GM19043 (cell line): ENCODE measurements at regions not wholly inside any gene's neighbourhood (a gene's known extent, or its start where the extent isn't known, plus 50 kb on each side); places are given as distances from the start of the nearest gene placed in this dataset.

Source experiments
- ATAC-seq: cut with Tn5 transposase; IDR thresholded peaks from one replicate; pipeline ENCODE4 v1.9.1; 2021; ENCODE audit warnings: low read depth; ENCODE audit not compliant: unreplicated experiment

DNA sequence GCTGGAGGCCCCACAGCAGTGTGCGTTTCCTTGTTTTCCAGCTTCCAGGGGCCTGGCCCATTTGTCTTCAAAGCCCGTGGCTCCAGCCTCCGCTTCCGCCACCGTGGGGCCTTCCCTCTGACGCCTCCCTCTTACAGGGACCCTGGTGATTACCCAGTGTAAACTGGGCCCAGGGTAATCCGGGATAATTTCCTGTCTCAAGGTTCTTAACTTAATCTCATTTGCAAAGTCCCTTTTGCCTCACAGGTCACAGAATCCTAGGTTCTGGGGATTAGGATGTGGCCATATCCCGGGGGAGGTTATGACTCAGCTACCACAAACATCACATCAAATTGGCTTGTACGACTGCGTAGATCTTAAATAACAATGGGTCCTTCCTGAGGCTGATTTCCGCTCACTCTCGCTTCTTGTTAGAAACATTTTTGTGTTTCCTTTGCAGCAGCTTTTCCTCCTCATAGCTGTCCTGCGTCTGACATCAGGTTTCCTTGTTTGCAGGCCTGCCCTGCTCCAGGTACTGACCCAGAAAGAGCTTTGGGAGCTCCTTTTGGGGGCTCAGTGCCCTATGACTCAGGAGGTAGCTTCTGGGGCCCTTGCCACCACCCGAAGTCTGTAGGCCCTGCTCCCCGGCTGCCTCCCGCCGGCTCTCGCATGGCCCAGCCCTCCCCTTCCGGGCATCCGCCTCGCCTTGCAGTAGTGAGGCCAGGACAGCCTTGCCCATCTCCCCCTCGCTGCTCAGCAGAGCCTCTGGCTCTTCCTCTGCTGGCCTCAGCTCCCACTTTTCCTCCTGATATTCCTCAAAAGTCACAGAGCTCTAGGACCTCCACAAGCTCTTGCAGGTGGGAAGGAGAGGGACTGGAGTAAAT, 100.5 kb downstream of the ERMARD start:
- no peak for ATAC-seq

DNA sequence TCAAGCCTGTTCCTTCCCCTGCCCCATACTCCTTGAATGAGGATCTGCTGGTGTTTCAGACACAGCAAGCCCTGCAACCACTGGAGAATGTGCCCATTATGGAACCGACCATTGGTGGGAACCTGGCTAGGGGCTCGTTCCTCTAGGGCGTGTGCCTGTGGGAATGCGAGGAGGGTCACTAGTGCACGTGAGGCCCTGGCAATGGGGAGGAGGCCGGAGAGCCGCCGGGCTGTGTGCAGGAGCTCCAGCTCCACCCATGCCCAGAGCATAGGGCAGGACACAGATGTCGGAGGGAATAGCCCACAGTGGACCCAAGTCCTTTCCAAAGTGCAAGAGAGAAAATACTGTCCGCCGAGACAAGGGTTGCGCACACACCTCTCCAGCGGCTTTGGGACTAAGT, 99.3 kb downstream of the ERMARD start:
- no peak for ATAC-seq

DNA sequence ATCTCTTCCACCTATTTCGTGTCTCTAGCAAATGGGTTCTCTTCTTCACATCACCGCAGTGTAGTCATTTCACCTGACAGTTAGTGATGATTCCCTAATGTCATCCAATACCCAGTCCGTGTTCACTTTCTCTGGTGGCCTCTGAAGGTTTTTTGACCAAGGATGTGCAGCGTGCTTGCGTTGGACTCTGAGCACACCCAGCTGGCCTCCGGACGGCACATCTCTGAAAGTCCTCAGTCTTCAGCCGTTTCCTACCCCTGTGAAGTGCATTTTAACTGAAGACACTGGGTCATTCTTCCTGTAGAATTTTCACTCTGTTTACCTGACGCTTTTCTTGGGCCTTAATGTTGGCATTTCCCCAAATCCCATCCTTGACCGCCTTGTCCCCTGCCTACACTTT, 98.7 kb downstream of the ERMARD start:
- no peak for ATAC-seq

DNA sequence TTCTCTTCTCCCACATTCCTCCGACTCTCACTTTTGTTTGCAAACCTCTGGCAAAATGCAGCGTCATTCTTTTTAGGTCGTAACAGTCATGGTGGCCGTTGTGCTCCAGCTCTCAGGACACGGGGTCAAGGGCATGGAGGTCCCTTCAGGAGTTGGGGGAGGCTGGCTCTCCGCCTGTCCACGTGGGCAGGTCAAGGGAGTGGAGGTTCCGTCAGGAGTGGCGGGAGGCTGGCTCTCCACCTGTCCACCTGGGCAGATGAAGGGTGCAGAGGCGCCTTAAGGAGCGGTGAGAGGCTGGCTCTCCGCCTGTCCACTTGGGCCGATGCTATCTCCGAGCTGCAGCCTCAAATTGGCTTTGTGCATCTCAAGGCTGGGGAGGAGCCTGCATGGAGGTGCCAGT, 98.0 kb downstream of the ERMARD start:
- ATAC-seq: no peak

DNA sequence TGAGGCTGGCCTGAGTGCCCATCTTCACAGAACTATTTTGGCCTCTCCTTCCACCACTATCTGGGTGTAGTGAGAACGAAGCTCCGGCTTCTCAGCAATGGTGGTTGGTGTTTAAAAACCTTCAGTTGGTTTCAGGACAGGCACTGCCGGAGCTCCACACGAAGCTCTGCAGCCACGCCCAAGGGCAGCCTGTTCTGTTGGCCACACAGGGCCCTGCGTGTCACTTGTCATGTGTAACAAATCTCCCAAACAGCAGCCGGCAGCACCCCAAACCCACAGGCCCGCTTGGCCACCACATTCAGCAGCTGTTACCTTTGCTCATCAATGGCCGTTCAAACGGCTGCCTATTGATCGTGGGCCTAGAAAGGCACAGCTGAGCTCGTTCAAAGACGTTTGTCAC, 97.5 kb downstream of the ERMARD start:
- no peak for ATAC-seq

DNA sequence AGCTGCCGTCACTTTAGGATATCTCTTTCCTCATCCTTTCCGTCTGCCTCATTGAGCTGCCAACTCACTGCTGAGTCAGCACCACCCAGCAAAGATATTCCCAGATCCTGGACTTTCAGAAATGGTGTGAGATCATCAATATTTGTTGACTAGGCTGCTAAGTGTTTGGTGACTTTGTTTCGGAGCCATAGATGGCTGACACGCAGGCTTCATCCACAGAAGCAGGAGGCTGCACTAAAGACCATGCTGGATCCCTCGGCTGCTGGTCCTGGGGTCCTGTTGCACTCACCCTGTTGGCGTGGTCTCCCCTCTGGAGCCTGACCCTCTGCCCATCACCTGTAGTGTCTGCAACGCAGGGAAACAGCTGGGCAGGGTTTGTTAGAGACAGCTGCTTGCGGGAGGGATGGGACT, 96.5 kb downstream of the ERMARD start:
- no peak for ATAC-seq

DNA sequence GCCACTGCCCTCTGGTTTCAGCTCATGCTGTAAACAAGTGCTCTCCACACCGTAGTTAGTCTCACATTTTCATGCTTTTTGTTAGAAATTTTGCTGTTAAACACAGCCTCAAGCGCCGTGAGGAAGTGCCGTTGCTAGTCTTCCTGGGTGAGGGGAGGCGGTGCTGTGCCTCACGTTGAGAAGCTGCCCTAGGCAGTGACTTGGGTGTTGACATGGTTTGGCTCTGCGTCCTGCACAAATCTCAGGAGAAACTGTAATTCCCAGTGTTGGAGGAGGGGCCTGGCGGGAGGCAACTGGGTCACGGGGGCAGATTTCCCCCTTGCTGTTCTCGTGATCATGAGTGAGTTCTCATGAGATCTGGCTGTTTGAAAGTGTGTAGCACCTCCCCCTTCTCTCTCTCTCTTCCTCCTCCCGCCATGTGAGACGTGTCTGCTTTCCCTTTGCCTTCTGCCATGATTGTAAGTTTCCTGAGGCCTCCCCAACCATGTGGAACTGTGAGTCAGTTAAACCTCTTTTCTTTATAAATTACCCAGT, 95.8 kb downstream of the ERMARD start:
- ATAC-seq: no peak

DNA sequence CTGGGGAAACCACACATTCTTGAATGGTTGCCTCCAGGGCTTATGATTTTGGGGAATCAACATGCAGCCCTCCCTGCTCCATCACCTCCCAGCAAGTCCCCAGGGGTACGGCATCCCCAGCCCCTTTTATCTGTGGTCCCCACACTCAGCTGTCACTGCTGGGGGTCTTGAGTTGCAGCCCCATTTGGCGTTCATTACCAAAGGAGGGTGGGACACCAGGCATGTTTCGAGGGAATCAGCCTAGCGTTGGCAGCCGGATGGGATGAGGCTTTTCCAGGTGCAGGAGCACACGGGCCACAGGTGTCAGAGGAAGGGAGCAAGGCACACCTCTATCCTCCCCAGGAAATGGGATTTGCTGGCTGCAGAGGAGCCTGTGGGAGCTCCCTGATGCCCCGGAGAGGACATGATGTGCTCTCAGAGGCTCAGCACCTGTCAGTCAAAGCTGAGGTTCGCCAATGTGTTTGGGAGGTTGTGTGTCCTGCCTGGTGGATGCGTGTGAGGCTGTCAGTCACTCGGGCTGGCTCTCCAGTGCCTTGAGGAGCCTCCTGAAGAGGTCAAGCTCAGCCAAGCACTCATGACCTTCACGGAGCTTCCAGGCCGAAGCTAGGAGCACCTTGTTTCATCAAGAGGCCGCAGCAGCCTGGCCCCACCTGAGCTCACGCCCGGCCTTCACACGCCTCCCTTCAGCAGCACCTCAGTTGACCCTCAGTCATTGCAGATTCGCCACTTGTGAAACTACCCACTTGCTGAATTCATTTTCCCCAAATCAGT, 95.0 kb downstream of the ERMARD start:
- ATAC-seq: no peak

DNA sequence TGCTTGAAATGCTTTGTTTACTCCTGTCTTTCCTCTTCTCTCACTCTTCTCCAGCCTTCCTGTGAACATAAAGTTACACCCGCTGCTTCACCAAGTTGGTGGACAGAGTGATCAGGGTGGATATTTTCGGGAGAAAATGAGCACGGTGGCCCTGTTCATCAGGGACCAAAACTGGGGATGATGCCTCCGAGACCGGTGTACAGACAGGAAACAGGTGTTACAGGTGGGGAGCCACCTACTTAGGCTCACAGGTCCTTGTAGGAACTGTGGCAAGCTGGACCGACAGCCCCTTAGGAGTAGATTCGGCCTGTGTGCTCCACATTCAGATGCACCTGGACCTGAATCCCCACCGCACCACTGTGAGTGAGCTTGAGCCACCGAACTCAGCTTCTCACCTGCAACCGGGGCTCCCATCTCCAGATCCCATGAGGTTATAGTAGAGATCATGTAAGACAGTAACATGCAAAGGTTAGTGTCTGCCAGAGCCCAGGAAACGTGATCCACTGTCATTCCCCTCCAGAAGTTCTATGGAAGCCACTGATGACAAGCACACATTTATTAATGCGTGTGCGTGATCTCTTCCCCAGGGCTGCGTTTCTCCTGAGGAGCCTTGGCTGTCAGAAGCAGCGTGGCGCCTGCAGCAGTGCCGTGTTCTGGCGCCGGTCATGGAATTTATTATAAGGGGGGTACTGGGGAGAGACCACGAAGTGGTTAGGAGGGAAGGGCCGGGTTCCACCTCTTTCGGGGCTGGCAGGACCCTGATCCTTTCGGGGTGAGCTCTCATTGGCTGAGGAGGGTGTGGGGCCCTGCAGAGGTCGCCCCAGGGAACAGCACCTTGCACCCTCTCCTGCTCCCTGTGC, 94.2 kb downstream of the ERMARD start:
- ATAC-seq: no peak

DNA sequence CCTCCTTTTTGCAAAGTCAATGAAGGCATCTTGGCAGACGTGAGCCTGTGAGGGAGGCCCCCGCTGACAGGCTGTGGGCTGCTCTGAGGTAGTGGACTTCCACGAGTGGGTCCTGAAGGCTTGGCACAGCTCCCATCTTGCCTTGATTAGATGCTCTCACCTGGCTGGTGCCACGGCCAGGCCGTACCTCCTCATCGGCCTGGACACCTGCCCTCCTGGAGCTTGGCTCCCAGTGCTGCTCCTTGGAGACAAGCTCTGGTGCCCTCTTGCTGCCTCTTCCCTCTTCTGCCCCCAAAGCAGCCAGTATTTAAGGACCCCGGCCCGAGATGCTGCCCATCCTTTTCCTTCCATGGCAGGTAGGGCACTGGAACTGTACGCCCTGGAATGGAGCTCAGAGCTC, 93.5 kb downstream of the ERMARD start:
- no peak for ATAC-seq

DNA sequence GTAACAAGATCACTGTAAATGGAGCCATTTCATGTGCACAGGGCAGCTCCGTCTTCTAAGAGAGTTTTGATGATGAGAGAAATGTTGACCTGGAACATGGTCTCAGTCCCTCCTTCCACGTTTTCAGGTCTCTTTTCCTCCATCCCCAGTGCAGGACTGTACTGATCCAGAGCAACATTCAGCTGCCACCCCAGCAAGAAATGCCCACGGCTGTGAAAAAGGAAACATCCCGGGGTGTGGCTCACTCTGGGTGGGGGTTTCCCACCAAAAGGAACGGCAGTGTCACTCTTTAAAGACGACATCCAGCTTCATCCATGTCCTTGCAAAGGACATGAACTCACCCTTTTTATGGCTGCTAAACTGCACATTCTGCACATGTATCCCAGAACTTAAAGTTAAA, 92.6 kb downstream of the ERMARD start:
- no peak for ATAC-seq

DNA sequence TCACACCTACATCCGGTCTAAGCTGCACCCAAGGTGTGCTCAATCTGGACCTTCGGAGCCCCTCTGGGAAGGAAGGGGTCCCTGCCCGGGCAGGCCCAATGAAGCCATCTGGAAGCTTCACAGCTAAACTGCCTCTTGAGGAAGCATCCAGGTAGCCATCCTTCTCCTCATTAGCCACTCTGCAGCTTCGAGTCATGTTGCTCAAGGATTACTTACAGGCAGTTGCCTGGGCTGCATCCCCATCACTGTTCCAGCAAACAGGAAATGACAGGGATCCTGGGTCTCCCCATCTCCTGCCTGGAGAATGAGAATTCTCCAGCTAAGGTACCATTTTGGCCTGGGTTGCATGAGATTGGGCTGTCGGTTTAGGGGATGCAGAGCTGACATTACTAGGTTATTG, 91.7 kb downstream of the ERMARD start:
- no peak for ATAC-seq

DNA sequence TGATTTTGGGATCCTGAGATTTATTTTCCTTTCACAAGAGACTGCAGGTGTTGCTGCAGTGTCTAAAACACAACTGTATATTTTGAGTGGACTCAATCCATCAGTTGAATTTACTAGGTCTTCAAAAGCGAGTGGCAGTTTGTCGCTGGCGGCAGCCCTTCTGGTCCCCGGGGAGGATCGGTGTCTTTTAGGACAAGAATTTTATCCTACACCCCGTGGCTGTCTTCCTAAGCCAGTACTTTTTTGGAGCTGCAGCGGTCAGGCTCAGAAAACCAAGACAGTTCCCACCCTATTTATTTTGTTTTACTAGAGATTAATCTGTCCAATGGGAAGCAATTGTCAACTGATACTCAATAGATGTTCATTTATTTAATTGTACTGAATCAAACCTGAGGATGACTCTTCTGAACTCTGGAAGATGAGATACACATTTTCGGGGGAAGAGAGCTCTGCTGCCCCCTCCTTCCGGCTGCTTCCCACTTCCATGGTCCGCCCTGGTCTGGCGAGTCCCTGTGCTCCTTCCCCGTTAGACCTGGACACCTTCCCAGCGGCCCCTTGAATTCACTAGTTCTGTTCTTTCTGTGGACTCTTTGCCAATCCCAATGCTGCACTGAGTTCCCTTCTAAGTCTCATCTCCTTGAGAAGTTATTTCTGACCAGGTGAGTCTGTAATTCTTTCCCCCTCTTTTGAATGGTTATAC, 90.6 kb downstream of the ERMARD start:
- no peak for ATAC-seq

DNA sequence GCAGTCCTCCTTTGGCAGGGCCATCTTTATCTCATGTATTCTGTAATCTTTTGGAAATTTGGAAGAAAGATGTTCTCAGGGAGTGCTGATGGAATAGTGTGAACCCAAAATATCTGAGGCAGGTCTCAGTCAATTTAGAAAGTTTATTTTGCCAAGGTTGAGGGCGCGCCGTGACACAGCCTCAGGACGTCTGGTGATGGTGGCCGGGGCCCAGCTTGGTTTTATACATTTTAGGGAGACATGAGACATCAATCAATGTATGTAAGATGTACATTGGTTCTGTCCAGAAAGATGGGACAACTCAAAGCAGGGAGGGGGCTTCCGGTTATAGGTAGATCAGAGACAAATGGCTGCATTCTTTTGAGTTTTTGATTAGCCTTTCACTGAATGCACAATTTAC, 89.8 kb downstream of the ERMARD start:
- ATAC-seq: no peak

DNA sequence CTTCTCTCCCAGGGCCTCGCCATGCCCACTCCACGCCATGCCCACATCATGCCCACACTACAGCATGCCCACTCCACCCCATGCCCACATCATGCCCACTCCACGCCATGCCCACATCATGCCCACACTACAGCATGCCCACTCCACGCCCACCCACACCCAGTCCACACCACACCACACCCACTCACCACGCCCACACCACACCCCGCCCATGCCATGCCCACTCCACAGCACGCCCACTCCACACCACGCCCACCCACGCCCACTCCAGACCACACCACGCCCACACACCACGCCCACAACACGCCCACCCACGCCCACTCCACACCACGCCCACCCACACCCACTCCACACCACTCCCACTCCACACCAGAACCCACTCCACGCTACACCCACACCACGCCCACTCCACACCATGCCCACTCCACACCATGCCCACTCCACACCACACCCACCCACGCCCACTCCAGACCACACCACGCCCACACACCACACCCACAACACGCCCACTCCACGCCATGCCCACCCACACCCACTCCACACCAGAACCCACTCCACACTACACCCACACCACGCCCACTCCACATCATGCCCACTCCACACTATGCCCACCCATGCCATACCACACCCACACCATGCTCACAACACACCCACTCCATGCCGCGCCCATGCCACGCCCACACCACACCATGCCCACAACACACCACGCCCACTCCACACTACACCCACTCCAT, 88.6 kb downstream of the ERMARD start:
- ATAC-seq: no peak

DNA sequence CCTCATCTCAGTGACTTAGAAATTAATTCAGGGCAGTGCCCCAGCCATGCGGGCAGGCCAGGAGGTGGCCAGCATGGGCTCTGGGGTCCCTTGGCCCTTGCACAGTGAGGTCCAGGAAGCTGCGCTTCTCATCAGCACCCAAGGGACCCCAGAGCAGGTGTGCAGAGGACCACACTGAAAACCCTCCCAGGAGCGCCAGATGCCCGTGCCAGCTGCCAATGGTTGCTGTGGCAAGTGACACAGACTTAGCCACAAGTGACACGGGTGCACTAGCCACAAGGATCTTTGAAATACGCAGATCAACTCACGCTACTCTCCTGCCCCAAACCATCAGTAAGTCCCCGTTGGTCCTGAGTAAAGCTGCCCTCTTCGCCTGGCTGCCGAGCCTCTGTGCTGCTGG, 88.1 kb downstream of the ERMARD start:
- no peak for ATAC-seq

DNA sequence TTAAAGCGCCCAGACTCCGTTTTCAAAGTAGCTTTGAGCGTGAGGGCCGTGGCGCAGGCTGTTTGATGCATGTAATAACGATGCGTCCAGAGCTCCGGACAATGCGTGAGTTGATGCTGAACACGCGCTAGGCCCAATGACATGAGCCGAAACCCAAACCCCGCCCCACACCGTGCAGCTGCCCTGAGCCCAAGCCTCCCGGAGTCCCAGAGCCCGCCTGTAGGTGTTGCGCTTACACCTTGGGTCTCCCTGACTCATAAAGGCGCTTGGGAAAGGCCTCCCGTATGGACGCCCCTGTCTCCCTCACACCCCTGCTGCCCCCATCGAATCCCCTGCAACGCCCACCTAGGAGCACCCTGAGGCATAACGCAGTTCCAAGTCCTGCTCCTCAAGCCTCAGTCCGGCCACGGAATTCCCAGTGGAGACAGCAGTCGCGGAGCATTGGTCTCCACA, 87.6 kb downstream of the ERMARD start:
- ATAC-seq: no peak

DNA sequence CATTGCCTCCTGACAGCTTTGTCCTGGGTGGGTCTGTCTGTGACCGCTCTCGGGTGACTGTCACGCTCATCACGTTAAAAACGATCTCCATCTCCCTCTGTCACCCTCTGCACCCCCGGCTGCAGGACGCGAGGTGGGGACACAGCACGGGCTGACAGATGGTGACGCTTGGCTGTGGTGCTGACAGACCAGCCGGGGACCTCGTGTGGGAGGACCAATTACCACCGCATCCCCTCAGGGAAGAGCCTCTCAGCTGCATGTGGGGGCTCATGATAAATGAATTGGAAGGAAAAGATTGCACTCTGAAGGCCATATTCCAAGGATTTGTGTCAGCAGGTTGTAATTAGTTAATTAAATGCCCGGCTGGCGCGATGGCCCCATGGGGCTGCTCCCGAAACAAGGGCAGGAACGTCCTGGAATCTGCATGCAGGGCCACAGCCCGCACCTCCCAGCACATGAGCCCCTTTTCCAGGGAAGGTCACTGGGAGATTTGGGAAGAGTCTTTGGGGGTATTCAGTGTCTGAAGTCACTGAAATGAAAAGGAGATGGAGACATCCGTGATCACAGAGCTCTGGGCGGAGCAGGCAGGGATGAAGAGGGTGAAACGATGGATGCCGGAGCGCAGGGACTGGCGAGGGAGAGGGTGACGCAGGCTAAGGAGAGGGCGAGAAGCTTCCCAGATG, 87.1 kb downstream of the ERMARD start:
- no peak for ATAC-seq
